Left lung (tissue), 4 donors: ENCODE measurements at regions not wholly inside any gene's neighbourhood (a gene's known extent, or its start where the extent isn't known, plus 50 kb on each side); places are given as distances from the start of the nearest gene placed in this dataset.

ENCODE experiments used
- ATAC-seq: fragments of 200-7000 bp; cut with Tn5 transposase; one replicate; pipeline ENCODE4 v1.9.1; 2020; ENCODE audit warnings: moderate library complexity
- DNase-seq, 4 donors: peaks; one replicate each; pipeline ENCODE4 v3.0.0-alpha.2; 2013 to 2020
- H3K27ac ChIP-seq, 2 donors: fragments of 200-600 bp; sonication (generic) in 1 of 2; one replicate each; pipeline versions ENCODE4 v1.5.0 to v1.8.0; 2020 to 2021
- H3K27me3 ChIP-seq, 2 donors: fragments of 200-600 bp; sonication (generic) in 1 of 2; one replicate each; pipeline versions ENCODE4 v1.5.0 to v1.8.0; 2020 to 2021
- H3K36me3 ChIP-seq, 2 donors: fragments of 200-600 bp; sonication (generic) in 1 of 2; one replicate each; pipeline versions ENCODE4 v1.5.0 to v1.8.0; 2020 to 2021
- H3K4me1 ChIP-seq, 2 donors: fragments of 200-600 bp; one replicate each; pipeline ENCODE4 v1.8.0; 2021
- H3K4me3 ChIP-seq, 2 donors: fragments of 200-600 bp; sonication (generic) in 1 of 2; one replicate each; pipeline versions ENCODE4 v1.5.0 to v1.8.0; 2020 to 2021; ENCODE audit warnings: mild to moderate bottlenecking in 1 of 2
- H3K9me3 ChIP-seq, 2 donors: fragments of 200-600 bp; sonication (generic) in 1 of 2; one replicate each; pipeline versions ENCODE4 v1.5.0 to v1.8.0; 2020 to 2021
- intact Hi-C, 2 donors: fragments of 100-400 bp; cut with DNase I; formaldehyde crosslinking; loops; one replicate each; pipeline versions ENCODE4 v1.11.2 to v1.14.2; 2022
- TF ChIP-seq, protein P1 (sequence below), 2 donors: fragments of 200-600 bp; sonication (generic) in 1 of 2; IDR thresholded peaks; one replicate each; pipeline versions ENCODE4 v1.5.0 to v1.8.0; 2021; ENCODE audit warnings: antibody characterized with exemption in 2 of 2
- donor health status: DM: no; HTN: yes; CAD: no.
- donor health status: DM: no; HTN: no; CAD: no.

DNA sequence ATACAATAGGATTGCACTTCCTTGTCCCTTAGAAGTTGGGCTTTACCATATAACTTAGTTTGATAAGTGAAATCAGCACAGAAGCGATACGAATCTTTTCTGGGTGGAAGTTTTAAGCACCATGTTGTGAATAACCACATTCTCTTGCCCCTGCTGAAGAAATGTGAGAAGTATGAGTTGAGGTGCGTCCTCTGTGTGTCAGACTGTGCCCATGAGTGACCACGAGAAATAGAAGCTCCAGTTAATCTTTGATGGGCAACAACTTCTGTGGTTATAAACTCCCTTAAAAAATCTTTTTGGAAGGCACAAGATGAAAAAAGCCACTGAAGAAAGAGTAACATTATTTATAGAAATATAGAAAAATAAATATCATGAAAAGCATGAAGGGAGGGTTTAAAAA lies 668.2 kb downstream of the DTWD2 start:
- Histone ChIP-seq H3K36me3 (no peaks in the 10 kb centered on the region), H3K4me3 (no peak overlapping the region), H3K4me1 (no peaks in the 10 kb centered on the region), H3K9me3 (peaks cover 0 to 25% of the 10 kb centered on the region in 2 donors), H3K27ac (no peak overlapping the region), H3K27me3 (no peaks in the 10 kb centered on the region)
- no peak for DNase-seq
- no peak for ATAC-seq
- intact Hi-C loops = no loop called here
- TF ChIP-seq, protein P1, sequence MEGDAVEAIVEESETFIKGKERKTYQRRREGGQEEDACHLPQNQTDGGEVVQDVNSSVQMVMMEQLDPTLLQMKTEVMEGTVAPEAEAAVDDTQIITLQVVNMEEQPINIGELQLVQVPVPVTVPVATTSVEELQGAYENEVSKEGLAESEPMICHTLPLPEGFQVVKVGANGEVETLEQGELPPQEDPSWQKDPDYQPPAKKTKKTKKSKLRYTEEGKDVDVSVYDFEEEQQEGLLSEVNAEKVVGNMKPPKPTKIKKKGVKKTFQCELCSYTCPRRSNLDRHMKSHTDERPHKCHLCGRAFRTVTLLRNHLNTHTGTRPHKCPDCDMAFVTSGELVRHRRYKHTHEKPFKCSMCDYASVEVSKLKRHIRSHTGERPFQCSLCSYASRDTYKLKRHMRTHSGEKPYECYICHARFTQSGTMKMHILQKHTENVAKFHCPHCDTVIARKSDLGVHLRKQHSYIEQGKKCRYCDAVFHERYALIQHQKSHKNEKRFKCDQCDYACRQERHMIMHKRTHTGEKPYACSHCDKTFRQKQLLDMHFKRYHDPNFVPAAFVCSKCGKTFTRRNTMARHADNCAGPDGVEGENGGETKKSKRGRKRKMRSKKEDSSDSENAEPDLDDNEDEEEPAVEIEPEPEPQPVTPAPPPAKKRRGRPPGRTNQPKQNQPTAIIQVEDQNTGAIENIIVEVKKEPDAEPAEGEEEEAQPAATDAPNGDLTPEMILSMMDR (IDR thresholded peaks at IDR 0.05) = no peak

DNA sequence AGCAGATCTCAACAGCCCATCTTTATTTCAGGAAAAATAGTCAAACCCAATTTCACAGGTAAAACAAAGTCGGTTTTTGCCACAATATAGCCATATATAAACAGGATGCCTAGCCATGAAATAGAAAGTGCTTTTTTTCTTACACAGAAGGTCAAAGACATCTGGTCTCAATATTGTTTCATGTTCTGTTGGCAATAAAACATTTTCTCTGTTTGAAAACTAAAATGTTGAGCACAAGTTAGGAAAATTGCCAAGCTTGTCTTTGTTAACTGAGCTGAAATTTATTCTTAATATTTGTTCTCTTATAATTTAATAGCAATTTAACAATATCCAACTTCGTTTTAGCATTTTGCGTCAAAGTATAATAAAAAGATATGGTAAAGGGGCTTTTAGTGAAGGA lies 673.4 kb downstream of the DTWD2 start:
- intact Hi-C loops = no loop called here
- Histone ChIP-seq H3K27ac (no peak overlapping the region), H3K9me3 (peaks cover 0 to 1% of the 10 kb centered on the region in 2 donors), H3K36me3 (no peaks in the 10 kb centered on the region), H3K4me1 (no peaks in the 10 kb centered on the region), H3K4me3 (no peak overlapping the region), H3K27me3 (no peaks in the 10 kb centered on the region)
- ATAC-seq (no peak), DNase-seq (no peak)
- TF ChIP-seq, protein P1 (IDR thresholded peaks at IDR 0.05) = no peak

DNA sequence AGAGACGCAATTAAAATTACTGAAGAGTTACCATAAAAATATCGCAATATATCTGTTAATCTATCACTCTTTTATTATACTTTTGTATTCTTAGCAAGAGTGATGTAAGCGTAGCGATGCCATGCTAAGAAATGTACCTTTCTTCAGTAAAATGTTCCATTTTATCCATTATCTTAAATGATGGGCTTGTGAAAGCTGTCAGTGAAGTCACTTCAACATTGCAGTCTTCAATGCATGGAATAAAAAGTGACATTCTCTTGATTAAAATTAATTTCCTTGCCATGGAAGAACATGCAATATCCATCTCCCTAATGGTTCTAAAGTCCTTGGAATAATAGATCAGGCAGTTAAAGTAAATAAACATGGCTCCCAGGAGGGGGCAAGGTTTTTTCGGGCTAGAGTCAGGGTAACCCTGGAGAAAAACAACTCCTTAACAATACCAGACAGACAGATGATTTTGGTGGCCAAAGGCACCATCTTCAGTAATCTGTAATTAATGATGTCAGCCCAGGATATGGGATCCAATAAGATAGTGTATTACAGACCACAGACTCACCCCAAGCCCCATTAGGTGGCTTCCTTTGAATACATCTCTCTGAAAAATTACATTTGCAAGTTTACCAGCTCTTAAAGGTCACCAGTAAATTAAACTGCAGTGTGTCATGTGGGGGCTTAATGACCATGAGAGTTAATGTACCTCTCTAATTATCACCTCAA lies 677.1 kb downstream of the DTWD2 start:
- H3K9me3 ChIP-seq = no peaks in the 10 kb centered on the region
- TF ChIP-seq, protein P1 (IDR thresholded peaks at IDR 0.05) = no peak
- no peaks in the 10 kb centered on the region for H3K4me1 ChIP-seq
- H3K4me3 ChIP-seq = no peak overlapping the region
- ATAC-seq (no peak), DNase-seq (no peak)
- no peaks in the 10 kb centered on the region for H3K36me3 ChIP-seq
- intact Hi-C loops = no loop called here
- H3K27ac ChIP-seq = no peak overlapping the region
- no peaks in the 10 kb centered on the region for H3K27me3 ChIP-seq

DNA sequence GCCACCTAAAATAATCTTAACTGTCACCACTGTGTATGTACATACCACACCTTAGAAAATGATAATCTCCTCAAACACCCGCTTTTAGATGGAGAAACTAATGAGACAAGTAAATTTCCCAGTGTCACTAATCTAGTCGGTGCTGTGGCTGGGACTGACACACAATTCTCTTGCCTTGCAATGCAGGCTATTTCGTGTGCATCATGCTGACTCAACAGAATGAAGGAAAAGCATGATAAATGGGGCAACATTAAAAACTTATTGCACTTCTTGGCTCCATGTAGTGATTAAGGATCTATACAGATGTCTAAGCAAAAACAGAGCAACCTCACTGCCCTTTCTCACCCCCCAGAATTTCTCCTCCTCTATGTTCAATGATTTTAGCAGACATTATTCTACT lies 677.9 kb downstream of the DTWD2 start:
- ATAC-seq = no peak
- TF ChIP-seq, protein P1 (IDR thresholded peaks at IDR 0.05) = no peak
- Histone ChIP-seq H3K4me3 (no peak overlapping the region), H3K27ac (no peak overlapping the region), H3K36me3 (no peaks in the 10 kb centered on the region), H3K4me1 (no peaks in the 10 kb centered on the region), H3K9me3 (no peaks in the 10 kb centered on the region), H3K27me3 (no peaks in the 10 kb centered on the region)
- DNase-seq = no peak
- intact Hi-C loops = no loop called here

DNA sequence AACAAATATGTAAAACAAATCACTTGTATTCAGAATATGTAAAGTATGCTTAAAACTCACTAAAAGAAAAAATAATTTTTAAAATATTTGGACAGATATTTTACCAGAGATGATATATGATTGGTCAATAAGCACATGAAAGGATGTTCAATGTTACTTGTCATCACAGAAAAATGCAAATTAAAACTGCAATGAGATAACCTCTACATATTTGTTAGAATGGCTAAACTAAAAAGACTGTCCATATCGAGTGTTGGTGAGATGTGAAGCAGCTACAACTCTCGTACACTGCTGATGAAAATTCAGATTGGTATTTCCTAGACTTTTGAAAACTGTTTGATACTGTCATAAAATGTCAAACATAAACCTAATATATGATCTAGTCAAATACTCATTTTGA lies 685.1 kb downstream of the DTWD2 start:
- Histone ChIP-seq H3K36me3 (no peaks in the 10 kb centered on the region), H3K4me3 (no peak overlapping the region), H3K9me3 (no peaks in the 10 kb centered on the region), H3K27me3 (no peaks in the 10 kb centered on the region), H3K4me1 (no peaks in the 10 kb centered on the region), H3K27ac (no peak overlapping the region)
- TF ChIP-seq, protein P1 (IDR thresholded peaks at IDR 0.05) = no peak
- ATAC-seq = no peak
- no peak for DNase-seq
- intact Hi-C loops = no loop called here
